Lower leg skin (tissue), 4 donors: ENCODE measurements at regions not wholly inside any gene's neighbourhood (a gene's known extent, or its start where the extent isn't known, plus 50 kb on each side); places are given as distances from the start of the nearest gene placed in this dataset.
"Not testable (repeated sequence)": the region's sequence is repeated elsewhere in the genome, so short reads cannot be mapped to it uniquely, and the experiment has no call there.

ENCODE experiments used
- DNase-seq, 2 donors: peaks; one replicate each; pipeline ENCODE4 v3.0.0-alpha.2; 2019; ENCODE audit warnings: low spot score in 2 of 2
- H3K4me3 ChIP-seq: fragments of 200-600 bp; sonication (generic); 2 replicates; pipeline ENCODE4 v1.5.1; 2017; ENCODE audit warnings: mild to moderate bottlenecking, low read depth; ENCODE audit not compliant: poor library complexity, severe bottlenecking
- CTCF ChIP-seq, 3 donors: fragments of 450-650 bp; IDR thresholded peaks; one replicate each; pipeline ENCODE4 v1.5.1; 2016; ENCODE audit warnings: antibody characterized with exemption in 3 of 3, mild to moderate bottlenecking in 3 of 3, moderate library complexity in 2 of 3
- POLR2A ChIP-seq, 2 donors: fragments of 450-650 bp; IDR thresholded peaks; one replicate each; pipeline ENCODE4 v1.6.1; 2016 to 2017; ENCODE audit warnings: antibody characterized with exemption in 2 of 2, mild to moderate bottlenecking in 1 of 2, moderate library complexity in 1 of 2
- WGBS, 2 donors: methylation state at CpG; one replicate each; pipeline ENCODE4 v1.1.5; 2018; 5-methylcytosine and 5-hydroxymethylcytosine counted together
- intact Hi-C: fragments of 100-400 bp; cut with DNase I; formaldehyde crosslinking; loops from one replicate; pipeline ENCODE4 v1.15.0; 2023; ENCODE audit warnings: low total_unique reads

- no peak for TF ChIP-seq CTCF (IDR thresholded peaks at IDR 0.05)
- TF ChIP-seq POLR2A (IDR thresholded peaks at IDR 0.05): no peak
- DNase-seq: no peak
- intact Hi-C loops: no loop called here
- no peak overlapping the region for H3K4me3 ChIP-seq
- 43 to 54% methylated on average over 3 of the region's 3 CpGs for WGBS, 2 donors
Observed at GRCh38 chr7:131934452-131934851, 378.0 kb upstream of the PODXL start.

DNA sequence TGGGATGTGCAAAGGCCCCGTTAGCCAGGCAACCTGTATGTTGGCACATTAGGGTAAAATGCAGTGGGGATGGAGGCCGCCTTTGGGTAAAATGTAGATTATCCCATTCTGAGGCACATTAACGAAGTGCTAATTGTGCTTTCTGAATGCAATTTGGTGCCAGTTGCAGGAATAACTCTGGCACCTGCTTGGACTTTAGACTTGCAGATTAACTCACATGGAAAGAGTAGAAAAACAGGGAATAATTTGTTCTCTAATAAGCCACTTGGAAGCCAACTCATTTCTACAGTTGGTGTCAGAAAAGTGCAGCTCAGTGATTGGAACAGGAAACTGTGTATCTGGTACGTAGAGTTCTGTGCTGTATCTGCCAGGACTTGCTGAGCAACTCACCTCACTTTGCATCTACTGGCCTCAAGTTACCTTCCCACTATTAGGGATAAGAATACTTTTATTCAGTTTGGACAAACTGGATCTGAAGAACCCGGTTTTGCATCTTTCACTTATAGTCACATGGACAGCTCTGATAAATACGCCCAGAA lies 377.4 kb upstream of the PODXL start:
- TF ChIP-seq CTCF (IDR thresholded peaks at IDR 0.05) (no peak), POLR2A (IDR thresholded peaks at IDR 0.05) (no peak)
- H3K4me3 ChIP-seq: no peak overlapping the region
- intact Hi-C loops: no loop called here
- 45 to 53% methylated on average over 6 of the region's 6 CpGs for WGBS, 2 donors
- peak in 1 of 2 donors; percentile 29 for DNase-seq

DNA sequence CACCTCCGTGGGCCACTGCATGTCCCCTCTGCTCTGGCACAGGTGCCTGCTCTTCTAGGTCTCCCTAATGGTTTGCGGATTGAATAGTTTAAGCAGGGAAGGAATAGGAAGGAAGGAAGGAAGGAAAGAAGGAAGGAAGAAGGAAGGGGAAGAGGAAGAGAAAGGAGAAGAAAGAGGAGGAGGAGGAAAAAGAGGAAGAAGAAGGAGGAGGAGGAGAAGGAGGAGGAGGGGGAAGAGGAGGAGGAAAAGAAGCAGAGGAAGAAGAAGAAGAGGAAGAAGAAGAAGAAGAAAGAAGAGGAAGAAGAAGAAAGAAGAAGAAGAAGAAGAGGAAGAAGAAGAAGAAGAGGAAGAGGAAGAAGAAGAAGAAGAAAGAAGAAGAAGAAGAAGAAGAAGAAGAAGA lies 376.8 kb upstream of the PODXL start:
- H3K4me3 ChIP-seq, DNase-seq, intact Hi-C loops: not testable (repeated sequence)
- 94 to 97% methylated on average over 2 of the region's 2 CpGs for WGBS, 2 donors

DNA sequence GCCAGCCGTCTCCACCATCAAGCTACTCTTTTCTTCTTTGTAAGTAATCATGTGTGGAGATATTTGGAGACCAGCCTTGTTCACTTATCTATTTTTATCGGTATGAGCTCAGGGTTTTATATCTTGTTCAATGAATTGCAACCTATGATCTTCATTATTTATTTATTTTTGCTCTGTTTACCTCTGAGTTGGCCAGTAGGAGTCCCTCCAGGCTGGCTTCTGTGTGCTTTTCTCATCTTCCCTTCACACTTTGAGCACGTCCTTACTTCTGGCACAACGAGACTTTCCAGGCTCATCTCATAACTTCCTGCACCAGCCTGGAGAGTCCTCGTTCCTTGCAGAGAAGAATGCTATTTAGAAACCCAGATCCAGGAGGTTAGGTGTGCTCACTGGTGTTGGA lies 375.8 kb upstream of the PODXL start:
- DNase-seq: peak in 1 of 2 donors; percentile 39
- no peak overlapping the region for H3K4me3 ChIP-seq
- intact Hi-C loops: no loop called here
- WGBS, 2 donors: 54% methylated on average over 5 of the region's 5 CpGs
- no peak for TF ChIP-seq CTCF (IDR thresholded peaks at IDR 0.05)
- TF ChIP-seq POLR2A (IDR thresholded peaks at IDR 0.05): no peak

DNA sequence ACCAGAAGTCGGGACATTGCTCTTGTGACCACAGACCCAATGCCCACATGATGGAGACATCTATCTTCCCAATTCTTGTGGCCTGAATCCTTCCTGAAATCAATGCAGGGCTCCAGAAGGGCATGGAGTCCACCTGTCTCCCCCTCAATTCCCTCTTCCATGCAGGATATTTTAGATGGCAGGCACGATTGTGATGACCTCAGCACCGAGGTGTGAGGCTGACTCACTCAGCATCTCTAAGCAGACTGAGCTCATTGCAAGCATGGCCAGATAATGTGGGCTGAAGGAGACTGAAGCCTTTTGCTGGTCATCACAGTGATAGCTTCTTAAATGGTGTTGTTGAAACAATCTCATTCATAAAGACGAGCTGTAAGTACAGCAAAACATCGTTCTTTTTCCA lies 374.9 kb upstream of the PODXL start:
- peak in 1 of 2 donors; percentile 45 for DNase-seq
- intact Hi-C loops: no loop called here
- no peak for TF ChIP-seq CTCF (IDR thresholded peaks at IDR 0.05)
- TF ChIP-seq POLR2A (IDR thresholded peaks at IDR 0.05): no peak

DNA sequence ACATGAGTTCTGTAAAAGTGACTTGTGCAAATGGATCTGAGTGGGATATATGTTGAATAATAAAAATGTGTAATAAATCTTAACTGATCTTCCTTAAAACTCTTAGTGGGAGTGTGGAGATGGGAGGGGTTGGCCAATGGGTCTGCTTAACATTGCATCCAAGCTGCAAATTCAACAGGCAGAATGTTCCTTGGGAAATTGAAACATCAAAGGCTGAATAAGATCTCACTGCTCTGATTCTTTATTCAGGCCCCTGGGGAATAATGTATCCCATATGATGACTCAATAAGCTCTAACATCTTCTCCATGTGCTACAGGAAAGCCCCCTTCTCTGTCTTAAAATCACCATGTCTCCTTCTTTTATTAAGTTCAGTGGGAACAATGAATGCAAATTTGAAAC lies 373.2 kb upstream of the PODXL start:
- intact Hi-C loops: no loop called here
- TF ChIP-seq POLR2A (IDR thresholded peaks at IDR 0.05) (no peak), CTCF (IDR thresholded peaks at IDR 0.05) (no peak)
- no peak overlapping the region for H3K4me3 ChIP-seq
- no peak for DNase-seq

More for the DNA sequence above, 374.9 kb upstream of the PODXL start:
- 63 to 70% methylated on average over 5 of the region's 5 CpGs for WGBS, 2 donors
- H3K4me3 ChIP-seq: no peak overlapping the region
